ENCODE measurements at regions not wholly inside any gene's neighbourhood (a gene's known extent, or its start where the extent isn't known, plus 50 kb on each side); places are given as distances from the start of the nearest gene placed in this dataset.

GRCh38 chr3:72257203-72257602 lies 472.3 kb upstream of the PROK2 start:
- no peak overlapping the region for H3K27ac ChIP-seq (replicated peaks in 1 of 4)
- intact Hi-C loops (cut with DNase I): no loop called here
- H3K4me1 ChIP-seq: peaks cover 18 to 42% (median 33%) of the 10 kb centered on the region in 4 donors
- no peak for TF ChIP-seq POLR2A (IDR thresholded peaks at IDR 0.05; ENCODE audit: low read depth)
- no peaks in the 10 kb centered on the region for H3K27me3 ChIP-seq
- WGBS: 82% methylated on average over 4 of the region's 4 CpGs
- no peaks in the 10 kb centered on the region for H3K36me3 ChIP-seq
- H3K9me3 ChIP-seq: no peaks in the 10 kb centered on the region
- H3K4me3 ChIP-seq: no peak overlapping the region
- no peak for DNase-seq (ENCODE audit: extremely low spot score)

GRCh38 chr3:72256716-72257115 lies 471.8 kb upstream of the PROK2 start:
- WGBS: 63% methylated on average over 6 of the region's 6 CpGs
- no peak for TF ChIP-seq EP300 (IDR thresholded peaks at IDR 0.05)
- no peak for TF ChIP-seq CTCF (IDR thresholded peaks at IDR 0.05)
- no peak for TF ChIP-seq POLR2A (IDR thresholded peaks at IDR 0.05; ENCODE audit: low read depth)
- no peak for TF ChIP-seq POLR2AphosphoS5 (IDR thresholded peaks at IDR 0.05)
- no peaks in the 10 kb centered on the region for H3K27me3 ChIP-seq
- no peak overlapping the region for H3K4me3 ChIP-seq
- H3K9me3 ChIP-seq: no peaks in the 10 kb centered on the region
- H3K27ac ChIP-seq (replicated peaks in 1 of 4): no peak overlapping the region
- peaks cover 18 to 37% (median 31%) of the 10 kb centered on the region in 4 donors for H3K4me1 ChIP-seq
- no peaks in the 10 kb centered on the region for H3K36me3 ChIP-seq
- intact Hi-C loops (cut with DNase I): no loop called here
- no peak for DNase-seq (ENCODE audit: extremely low spot score)

- intact Hi-C loops (cut with DNase I): no loop called here
- TF ChIP-seq EP300 (IDR thresholded peaks at IDR 0.05) (no peak), POLR2AphosphoS5 (IDR thresholded peaks at IDR 0.05) (peak in 1 of 2 donors; percentile 48), POLR2A (IDR thresholded peaks at IDR 0.05; ENCODE audit: low read depth) (no peak), CTCF (IDR thresholded peaks at IDR 0.05) (peak in 1 of 3 experiments; percentile 26)
- Histone ChIP-seq H3K9me3 (no peaks in the 10 kb centered on the region), H3K36me3 (no peaks in the 10 kb centered on the region), H3K4me3 (no peak overlapping the region), H3K27me3 (no peaks in the 10 kb centered on the region), H3K4me1 (peaks cover 18 to 37% (median 31%) of the 10 kb centered on the region in 4 donors), H3K27ac (replicated peaks in 1 of 4) (peak overlapping the region in 2 of 4 donors; percentile 8 to 27)
- WGBS: 31% methylated on average over 13 of the region's 14 CpGs
- DNase-seq (ENCODE audit: extremely low spot score): no peak
These were observed 471.0 kb upstream of the PROK2 start for GRCh38 chr3:72255791-72256559.

- intact Hi-C loops (cut with DNase I): no loop called here
- no peaks in the 10 kb centered on the region for H3K9me3 ChIP-seq
- no peak for DNase-seq (ENCODE audit: extremely low spot score)
- WGBS: 0% methylated on average over 2 of the region's 2 CpGs
- TF ChIP-seq CTCF (IDR thresholded peaks at IDR 0.05) (no peak), POLR2AphosphoS5 (IDR thresholded peaks at IDR 0.05) (peak in 1 of 2 donors; percentile 13)
- H3K4me1 ChIP-seq: peaks cover 18 to 37% (median 31%) of the 10 kb centered on the region in 4 donors
- no peak overlapping the region for H3K4me3 ChIP-seq
- peak overlapping the region in 2 of 4 donors; percentile 8 to 27 for H3K27ac ChIP-seq (replicated peaks in 1 of 4)
- H3K27me3 ChIP-seq: no peaks in the 10 kb centered on the region
- no peaks in the 10 kb centered on the region for H3K36me3 ChIP-seq
These were observed 470.2 kb upstream of the PROK2 start for GRCh38 chr3:72255191-72255590.

- DNase-seq (ENCODE audit: extremely low spot score): no peak
- H3K27me3 ChIP-seq: no peaks in the 10 kb centered on the region
- intact Hi-C loops (cut with DNase I): no loop called here
- H3K9me3 ChIP-seq: no peaks in the 10 kb centered on the region
- H3K4me3 ChIP-seq: no peak overlapping the region
- WGBS: 94% methylated on average over 2 of the region's 2 CpGs
- no peak overlapping the region for H3K27ac ChIP-seq (replicated peaks in 1 of 4)
- TF ChIP-seq POLR2AphosphoS5 (IDR thresholded peaks at IDR 0.05) (no peak), EP300 (IDR thresholded peaks at IDR 0.05) (no peak), CTCF (IDR thresholded peaks at IDR 0.05) (no peak), POLR2A (IDR thresholded peaks at IDR 0.05; ENCODE audit: low read depth) (no peak)
- no peaks in the 10 kb centered on the region for H3K36me3 ChIP-seq
- peaks cover 18 to 36% (median 31%) of the 10 kb centered on the region in 4 donors for H3K4me1 ChIP-seq
These were observed 469.5 kb upstream of the PROK2 start for GRCh38 chr3:72254483-72254882.

Data from esophagus muscularis mucosa (tissue), 4 donors.